A204.1 (cell line): ENCODE measurements at regions not wholly inside any gene's neighbourhood (a gene's known extent, or its start where the extent isn't known, plus 50 kb on each side); places are given as distances from the start of the nearest gene placed in this dataset.
A peak's percentile ranks its signal among the peaks of the same experiment; 100 is the strongest.
"Not testable (repeated sequence)": the region's sequence is repeated elsewhere in the genome, so short reads cannot be mapped to it uniquely, and the experiment has no call there.

ENCODE experiments used
- FAIRE-seq: peaks from 2 replicates; lab custom pipeline; 2012; peaks lifted over from hg19 to GRCh38; lab: Jason Lieb, UNC

GRCh38 chr6:115221198-115221597 lies 839.5 kb downstream of the FRK start:
- no peak for FAIRE-seq

GRCh38 chr6:115220551-115221159 lies 840.0 kb downstream of the FRK start:
- FAIRE-seq, result no peak

GRCh38 chr6:115219645-115220044 lies 841.0 kb downstream of the FRK start:
- FAIRE-seq, result no peak

- no peak for FAIRE-seq
These were observed 843.9 kb downstream of the FRK start for GRCh38 chr6:115216835-115217234.

GRCh38 chr6:115214283-115214682 lies 846.4 kb downstream of the FRK start:
- peak; percentile 21 for FAIRE-seq

GRCh38 chr6:115203381-115203780 lies 857.3 kb downstream of the FRK start:
- no peak for FAIRE-seq

- FAIRE-seq, result no peak
These were observed 852.3 kb upstream of the HS3ST5 start for GRCh38 chr6:115194981-115195638.

- FAIRE-seq, result no peak
These were observed 849.2 kb upstream of the HS3ST5 start for GRCh38 chr6:115191989-115192388.

- FAIRE-seq, result no peak
These were observed 847.7 kb upstream of the HS3ST5 start for GRCh38 chr6:115190534-115190933.

GRCh38 chr6:115175456-115175855 lies 832.6 kb upstream of the HS3ST5 start:
- not testable (repeated sequence) for FAIRE-seq

- FAIRE-seq, result not testable (repeated sequence)
These were observed 823.1 kb upstream of the HS3ST5 start for GRCh38 chr6:115165912-115166311.

- FAIRE-seq, result no peak
These were observed 816.9 kb upstream of the HS3ST5 start for GRCh38 chr6:115159733-115160132.

GRCh38 chr6:115137910-115138309 lies 795.1 kb upstream of the HS3ST5 start:
- FAIRE-seq, result no peak

GRCh38 chr6:115133790-115134189 lies 791.0 kb upstream of the HS3ST5 start:
- no peak for FAIRE-seq

- FAIRE-seq, result no peak
These were observed 789.1 kb upstream of the HS3ST5 start for GRCh38 chr6:115131709-115132490.

GRCh38 chr6:115121513-115121912 lies 778.7 kb upstream of the HS3ST5 start:
- not testable (repeated sequence) for FAIRE-seq

- FAIRE-seq, result no peak
These were observed 777.6 kb upstream of the HS3ST5 start for GRCh38 chr6:115120391-115120790.

- no peak for FAIRE-seq
These were observed 748.6 kb upstream of the HS3ST5 start for GRCh38 chr6:115091461-115091860.

GRCh38 chr6:115078555-115078954 lies 735.7 kb upstream of the HS3ST5 start:
- FAIRE-seq, result no peak

GRCh38 chr6:115071962-115072361 lies 729.1 kb upstream of the HS3ST5 start:
- FAIRE-seq, result peak; percentile 43

- FAIRE-seq, result no peak
These were observed 725.0 kb upstream of the HS3ST5 start for GRCh38 chr6:115067690-115068447.

- no peak for FAIRE-seq
These were observed 721.9 kb upstream of the HS3ST5 start for GRCh38 chr6:115064680-115065079.

- FAIRE-seq, result no peak
These were observed 717.8 kb upstream of the HS3ST5 start for GRCh38 chr6:115060581-115060980.
